Stimulated activated CD4-positive, alpha-beta T cell treated with anti-CD3 and anti-CD28 coated beads, Interleukin-15, amount 100 ng/mL, for 48 hours (primary cell): ENCODE measurements at regions not wholly inside any gene's neighbourhood (a gene's known extent, or its start where the extent isn't known, plus 50 kb on each side); places are given as distances from the start of the nearest gene placed in this dataset.
"Not testable (repeated sequence)": the region's sequence is repeated elsewhere in the genome, so short reads cannot be mapped to it uniquely, and the experiment has no call there.

Experiments used
- DNase-seq, 2 donors: peaks; one replicate each; pipeline ENCODE4 v3.0.0-alpha.2; 2020; ENCODE audit warnings: low read depth in 2 of 2

- no peak for DNase-seq
Measured at GRCh38 chr9:2243666-2244555, 228.8 kb downstream of the SMARCA2 start.

GRCh38 chr9:2247340-2247739, 232.2 kb downstream of the SMARCA2 start:
- no peak for DNase-seq

DNA sequence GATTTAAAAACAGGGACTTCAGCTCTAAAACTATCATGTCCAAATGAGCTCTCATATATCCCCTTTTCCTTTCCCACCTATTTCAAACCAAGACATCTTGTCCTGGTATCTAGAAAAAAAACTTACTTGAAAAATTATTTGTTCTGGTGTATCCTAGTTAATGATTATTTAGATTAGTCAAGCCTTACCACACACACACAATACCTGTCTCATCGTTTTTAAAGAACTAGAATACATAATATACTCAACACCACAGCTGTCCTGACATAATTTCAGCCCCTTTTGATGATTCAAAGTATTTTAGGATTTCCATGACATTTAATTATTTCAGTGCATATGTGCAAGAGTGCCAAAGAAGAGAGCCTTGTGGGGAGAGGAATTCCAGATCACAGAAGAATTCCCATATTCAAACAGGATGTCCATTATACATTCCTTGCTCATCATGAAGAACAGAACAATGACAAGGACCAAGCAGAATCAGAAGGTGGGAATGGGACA, 233.7 kb downstream of the SMARCA2 start:
- no peak for DNase-seq

DNA sequence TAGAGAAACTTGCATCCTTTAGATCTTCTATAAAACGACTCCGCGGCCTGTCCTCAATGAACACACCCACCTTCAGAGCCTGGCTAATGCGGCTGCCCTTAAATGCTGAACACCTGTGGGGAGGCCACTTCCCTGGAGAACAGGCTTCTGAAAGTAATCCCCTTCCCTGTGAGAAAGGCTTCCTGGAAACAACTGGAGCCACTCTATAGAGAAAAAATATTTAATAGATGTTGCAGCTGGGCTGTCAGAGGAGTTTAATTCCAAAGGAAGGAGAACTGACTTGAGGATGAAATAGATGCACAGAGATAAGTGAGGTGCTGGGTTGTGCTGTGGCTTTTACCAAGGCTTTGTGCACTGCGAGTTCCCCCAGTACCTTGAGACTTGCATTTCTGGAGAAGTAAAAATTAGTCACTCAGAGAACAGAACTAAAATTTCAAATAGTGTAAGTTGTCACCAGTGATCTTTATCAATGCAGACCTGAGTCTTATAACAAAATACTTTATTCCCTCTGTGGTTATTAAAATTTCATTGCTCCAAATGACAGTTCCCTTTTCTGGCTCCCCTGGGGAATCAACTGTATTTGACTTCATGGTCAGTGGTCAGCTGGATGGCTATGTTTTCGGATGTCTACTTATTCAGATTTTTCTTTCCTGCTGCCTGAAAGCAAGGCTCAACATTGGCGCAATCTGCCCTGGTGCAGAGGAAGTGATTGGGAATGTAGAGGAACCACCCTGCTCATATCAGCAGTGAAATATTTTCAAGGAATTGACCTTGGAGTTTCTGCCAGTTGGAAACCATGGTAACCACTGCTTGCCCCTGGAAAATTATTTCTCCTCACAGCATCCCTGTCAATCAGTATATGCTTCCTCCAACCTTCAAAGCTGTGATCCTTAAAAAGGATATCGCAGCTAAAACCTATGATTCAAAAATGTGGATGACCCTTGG, 238.8 kb downstream of the SMARCA2 start:
- no peak for DNase-seq

DNA sequence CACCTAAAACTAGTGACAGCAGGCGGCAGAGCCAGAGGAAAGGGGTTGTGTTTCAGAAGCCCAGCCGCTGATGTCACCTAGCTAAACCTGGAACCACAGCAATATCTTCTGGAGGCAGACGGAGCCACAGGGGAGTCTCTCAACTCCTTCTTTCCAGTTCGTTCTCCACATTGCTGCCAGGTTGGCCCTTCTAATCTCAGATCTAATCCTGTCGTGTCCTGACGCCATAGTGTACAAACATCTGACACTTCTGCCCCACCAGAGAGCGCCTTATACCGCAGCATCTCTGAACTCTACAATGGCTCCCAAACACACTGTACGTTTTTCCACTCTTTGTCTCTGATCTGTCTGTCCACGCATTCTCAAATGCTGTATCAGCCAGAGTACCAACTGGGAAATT, 240.0 kb downstream of the SMARCA2 start:
- no peak for DNase-seq

- no peak for DNase-seq
Measured at GRCh38 chr9:2257248-2257929, 242.2 kb downstream of the SMARCA2 start.

- no peak for DNase-seq
Measured at GRCh38 chr9:2260417-2261306, 245.5 kb downstream of the SMARCA2 start.

- DNase-seq, result no peak
Measured at GRCh38 chr9:2261421-2262103, 246.4 kb downstream of the SMARCA2 start.

GRCh38 chr9:2262386-2263071, 247.4 kb downstream of the SMARCA2 start:
- DNase-seq, result no peak

DNA sequence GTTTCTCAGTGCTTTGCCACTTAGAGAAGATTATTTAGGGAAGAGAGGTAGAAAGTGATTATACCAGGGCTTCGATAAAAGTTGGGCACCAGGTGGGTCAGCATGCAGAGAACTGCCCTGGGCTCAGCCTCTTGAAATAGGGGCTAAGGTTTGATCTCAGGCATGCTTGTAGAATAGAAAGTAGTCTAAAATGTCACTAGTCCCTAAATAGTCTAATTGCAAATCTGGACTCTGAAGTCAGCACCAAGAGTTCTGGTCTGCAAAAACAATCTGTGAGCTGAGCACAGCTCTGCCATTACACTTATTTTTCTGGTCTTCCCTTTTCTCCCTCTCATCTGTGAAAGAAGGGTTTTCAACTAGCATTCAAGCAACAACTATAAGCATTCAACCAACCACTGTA, 248.0 kb downstream of the SMARCA2 start:
- DNase-seq, result no peak

DNA sequence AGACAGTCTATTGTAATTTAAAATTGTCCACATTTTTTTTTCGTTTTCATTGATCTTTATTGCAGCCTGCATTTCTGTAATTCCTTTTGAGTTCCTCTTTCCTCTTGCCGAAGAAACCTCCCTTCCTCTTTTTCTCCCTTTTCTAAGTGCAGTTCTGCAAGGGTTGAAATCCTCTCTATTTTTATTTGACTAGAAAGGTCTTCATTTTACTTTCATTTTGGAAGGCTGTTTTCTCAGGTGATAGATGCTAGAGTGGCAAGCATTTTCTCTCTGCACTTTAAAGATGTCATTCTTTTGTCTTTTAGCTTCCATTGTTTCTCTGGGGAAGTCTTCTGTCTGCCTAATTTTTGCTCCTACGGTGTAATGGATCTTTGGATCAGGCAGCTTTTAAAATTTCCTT, 248.5 kb downstream of the SMARCA2 start:
- no peak for DNase-seq

- no peak for DNase-seq
Measured at GRCh38 chr9:2264081-2264480, 248.9 kb downstream of the SMARCA2 start.

- DNase-seq, result no peak
Measured at GRCh38 chr9:2267181-2267745, 252.1 kb downstream of the SMARCA2 start.

GRCh38 chr9:2269778-2270177, 254.6 kb downstream of the SMARCA2 start:
- DNase-seq, result no peak

GRCh38 chr9:2270565-2270964, 255.4 kb downstream of the SMARCA2 start:
- no peak for DNase-seq

DNA sequence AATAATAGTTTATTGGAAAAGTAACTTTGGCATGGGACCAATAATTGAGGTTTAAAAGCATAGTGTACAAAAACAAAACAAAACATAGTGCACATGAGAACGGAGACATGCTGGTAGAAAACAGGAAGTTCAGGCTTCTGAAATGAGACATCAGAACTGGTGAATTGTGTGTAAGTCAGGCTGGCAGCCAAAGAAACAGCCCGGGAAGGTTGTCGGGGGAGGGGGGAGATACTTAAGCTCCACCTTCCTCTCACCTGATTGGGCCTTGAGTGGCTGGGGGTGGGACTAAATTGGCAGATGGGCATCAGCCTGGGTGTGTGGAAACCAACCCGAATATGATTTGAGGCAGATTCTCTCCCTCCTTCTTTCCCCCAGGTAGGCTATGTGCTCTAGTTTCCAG, 256.3 kb downstream of the SMARCA2 start:
- DNase-seq, result peak in 1 of 2 donors; percentile 4

DNA sequence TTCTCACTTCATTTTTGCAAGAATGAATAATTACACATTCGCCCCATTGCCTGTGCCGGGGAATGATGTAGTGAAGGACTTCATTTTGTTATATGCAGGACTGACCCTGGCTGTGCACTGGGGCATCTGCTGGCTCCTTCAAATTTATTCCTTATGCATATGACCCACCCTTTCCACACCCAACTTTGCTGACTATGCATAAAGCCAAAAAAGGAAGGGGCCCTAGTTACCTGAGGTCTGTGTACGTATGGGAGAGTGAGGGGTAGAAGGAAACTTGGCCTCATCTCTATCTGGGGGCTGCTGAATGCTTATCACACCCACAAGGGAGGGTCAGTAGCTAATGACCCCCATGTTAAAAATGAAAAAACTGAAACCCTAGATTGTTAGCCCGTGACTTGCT, 259.6 kb downstream of the SMARCA2 start:
- no peak for DNase-seq

DNA sequence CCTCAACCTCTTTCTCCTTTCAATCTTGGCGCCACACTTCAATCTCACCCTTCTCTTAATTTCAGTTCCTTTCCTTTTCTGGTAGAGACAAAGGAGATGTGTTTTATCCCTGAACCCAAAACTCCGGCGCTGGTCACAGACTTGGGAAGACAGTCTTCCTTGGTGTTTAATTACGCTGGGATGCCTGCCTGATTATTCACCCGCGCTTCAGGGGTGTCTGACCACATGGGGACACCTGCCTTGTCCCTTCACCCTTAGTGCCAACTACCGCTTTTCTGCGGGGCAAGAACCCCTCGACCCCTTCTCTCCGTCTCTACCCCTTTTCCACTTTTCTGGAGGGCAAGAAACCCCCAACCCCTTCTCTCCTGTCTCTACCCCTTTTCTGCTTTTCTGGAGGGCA, 261.1 kb downstream of the SMARCA2 start:
- no peak for DNase-seq

GRCh38 chr9:2277133-2277532, 262.0 kb downstream of the SMARCA2 start:
- DNase-seq, result not testable (repeated sequence)
